ENCODE measurements at regions not wholly inside any gene's neighbourhood (a gene's known extent, or its start where the extent isn't known, plus 50 kb on each side); places are given as distances from the start of the nearest gene placed in this dataset.

DNA sequence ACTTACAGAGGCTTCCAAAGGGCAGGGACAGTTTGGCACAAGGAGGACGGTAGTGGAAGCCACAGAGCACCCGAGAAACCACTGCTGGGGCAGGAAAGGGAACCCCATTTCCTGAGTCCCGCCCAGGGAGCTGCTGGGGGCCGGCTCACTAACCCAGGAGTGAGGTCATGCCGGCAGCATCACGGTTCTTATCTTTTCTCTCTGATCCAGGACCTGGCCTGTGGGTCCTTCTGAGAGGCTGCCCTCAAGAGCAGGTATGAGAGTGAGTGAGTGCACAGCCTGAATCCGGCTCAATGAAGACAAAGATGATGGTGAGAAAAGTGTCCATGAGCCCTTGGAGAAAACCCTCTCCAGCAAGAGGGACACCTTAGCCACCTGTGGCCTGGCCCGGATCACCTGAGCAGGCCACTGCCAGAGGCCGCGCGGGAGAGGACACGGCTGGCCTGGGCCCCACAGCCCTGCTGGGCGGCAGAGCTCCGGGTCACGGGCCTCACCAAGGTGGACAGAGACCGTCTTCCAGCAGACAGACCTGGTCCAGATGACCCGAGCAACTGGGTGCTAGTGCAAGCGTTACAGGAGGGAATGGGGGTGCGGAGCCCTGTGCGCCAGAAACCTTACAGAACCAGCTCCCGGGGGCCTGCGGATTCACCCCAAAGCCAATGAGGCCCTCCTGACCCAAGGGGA lies 94.9 kb downstream of the RIPK4 start:
- TF ChIP-seq, protein P1, sequence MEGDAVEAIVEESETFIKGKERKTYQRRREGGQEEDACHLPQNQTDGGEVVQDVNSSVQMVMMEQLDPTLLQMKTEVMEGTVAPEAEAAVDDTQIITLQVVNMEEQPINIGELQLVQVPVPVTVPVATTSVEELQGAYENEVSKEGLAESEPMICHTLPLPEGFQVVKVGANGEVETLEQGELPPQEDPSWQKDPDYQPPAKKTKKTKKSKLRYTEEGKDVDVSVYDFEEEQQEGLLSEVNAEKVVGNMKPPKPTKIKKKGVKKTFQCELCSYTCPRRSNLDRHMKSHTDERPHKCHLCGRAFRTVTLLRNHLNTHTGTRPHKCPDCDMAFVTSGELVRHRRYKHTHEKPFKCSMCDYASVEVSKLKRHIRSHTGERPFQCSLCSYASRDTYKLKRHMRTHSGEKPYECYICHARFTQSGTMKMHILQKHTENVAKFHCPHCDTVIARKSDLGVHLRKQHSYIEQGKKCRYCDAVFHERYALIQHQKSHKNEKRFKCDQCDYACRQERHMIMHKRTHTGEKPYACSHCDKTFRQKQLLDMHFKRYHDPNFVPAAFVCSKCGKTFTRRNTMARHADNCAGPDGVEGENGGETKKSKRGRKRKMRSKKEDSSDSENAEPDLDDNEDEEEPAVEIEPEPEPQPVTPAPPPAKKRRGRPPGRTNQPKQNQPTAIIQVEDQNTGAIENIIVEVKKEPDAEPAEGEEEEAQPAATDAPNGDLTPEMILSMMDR (IDR thresholded peaks at IDR 0.05; ENCODE audit: low read depth, low read length, poor library complexity, severe bottlenecking): no peak
- TF ChIP-seq EZH2phosphoT487 (IDR thresholded peaks at IDR 0.05; ENCODE audit: borderline replicate concordance, low read length): no peak
